SK-MEL-5 (cell line): ENCODE measurements at regions not wholly inside any gene's neighbourhood (a gene's known extent, or its start where the extent isn't known, plus 50 kb on each side); places are given as distances from the start of the nearest gene placed in this dataset.

ENCODE experiments used
- DNase-seq: peaks from one replicate; pipeline ENCODE4 v3.0.0-alpha.2; 2016; ENCODE audit warnings: low read depth, low spot score
- in situ Hi-C: cut with HindIII; loops from 2 replicates; pipeline ENCODE4 v1.10.0; 2016; ENCODE audit warnings: low sequenced_read_pairs, high pct_unique_total_duplicates, low pct_unique_long_range_greater_than_20kb

DNA sequence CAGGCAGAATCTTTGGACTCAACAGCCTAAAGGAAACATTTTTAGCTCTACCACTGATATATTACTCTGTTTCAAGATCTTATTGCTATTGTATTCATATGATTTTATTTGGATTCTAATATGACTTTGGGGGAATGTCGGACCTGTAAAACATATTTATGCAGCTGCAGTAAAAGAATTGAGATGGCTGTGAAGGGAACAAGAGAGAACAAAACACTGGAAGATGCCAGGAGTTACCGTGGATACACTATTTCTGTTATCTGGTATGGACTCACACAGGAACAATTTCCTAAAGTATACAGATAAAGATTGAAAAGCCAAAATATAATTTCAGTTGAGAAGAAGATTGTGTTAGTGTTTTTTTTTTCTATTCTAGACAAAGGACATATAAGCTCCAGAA, 113.0 kb upstream of the DCLK2 start:
- in situ Hi-C loops, result no loop called here
- no peak for DNase-seq

DNA sequence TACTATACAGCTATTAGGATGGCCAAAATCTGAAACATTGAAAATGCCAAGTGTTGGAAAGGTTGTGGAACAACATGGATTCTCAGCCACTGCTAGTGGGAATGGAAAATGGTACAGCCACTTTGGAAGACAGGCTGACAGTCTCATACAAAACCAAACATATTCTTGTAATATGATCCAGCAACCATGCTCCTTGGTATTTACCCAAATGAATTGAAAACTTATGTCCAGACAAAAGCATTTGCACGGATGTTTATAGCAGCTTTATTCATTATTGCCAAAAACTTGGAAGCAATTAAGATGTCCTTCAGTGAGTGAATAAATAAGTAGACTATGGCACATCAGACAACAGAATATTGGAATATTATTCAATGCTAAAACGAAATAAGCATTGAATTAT, 105.8 kb upstream of the DCLK2 start:
- no peak for DNase-seq
- in situ Hi-C loops, result no loop called here

DNA sequence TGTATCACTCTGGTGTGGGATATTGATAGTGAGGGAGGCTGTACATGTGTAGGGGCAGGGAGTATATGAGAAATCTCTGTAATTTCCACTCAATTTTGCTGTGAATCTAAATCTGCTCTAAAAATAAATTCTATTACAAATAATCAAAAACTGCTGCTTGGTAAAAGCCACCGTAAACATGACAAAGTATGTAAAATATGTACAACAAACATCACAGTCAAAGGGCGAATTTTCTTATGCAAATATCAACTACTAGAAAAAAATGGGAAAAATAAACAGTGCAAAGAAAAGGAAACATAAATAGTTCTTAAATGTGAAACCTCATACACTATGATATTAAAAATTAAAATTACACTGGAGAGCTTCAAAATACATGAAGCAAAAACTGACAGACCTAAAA, 105.1 kb upstream of the DCLK2 start:
- no peak for DNase-seq
- in situ Hi-C loops, result no loop called here

- in situ Hi-C loops, result no loop called here
- no peak for DNase-seq
Measured at GRCh38 chr4:149975172-149975571, 103.1 kb upstream of the DCLK2 start.

GRCh38 chr4:149980121-149980682, 98.0 kb upstream of the DCLK2 start:
- DNase-seq, result no peak
- in situ Hi-C loops, result no loop called here

GRCh38 chr4:149980941-149981340, 97.3 kb upstream of the DCLK2 start:
- in situ Hi-C loops, result no loop called here

DNA sequence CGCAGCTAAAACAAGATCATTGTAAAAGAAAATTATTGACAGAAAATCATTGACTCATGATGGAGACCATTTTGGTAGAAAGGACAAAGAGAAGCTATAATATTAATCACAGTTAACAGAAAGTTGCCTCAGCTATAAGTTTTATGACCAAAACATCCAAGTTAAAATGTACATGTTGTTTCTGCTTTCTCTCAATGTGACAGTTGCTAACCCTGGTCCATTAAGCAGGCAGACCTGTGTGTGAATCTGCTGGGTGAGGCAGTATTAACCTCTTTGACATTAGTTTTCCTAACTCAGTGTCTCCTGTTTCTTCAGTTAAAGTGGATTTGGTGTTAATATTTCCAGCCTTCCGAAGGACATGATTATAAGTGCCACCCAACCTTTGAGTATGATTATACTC, 94.8 kb upstream of the DCLK2 start:
- in situ Hi-C loops, result no loop called here
- no peak for DNase-seq

More at GRCh38 chr4:149980941-149981340, 97.3 kb upstream of the DCLK2 start:
- DNase-seq, result peak; percentile 64

DNA sequence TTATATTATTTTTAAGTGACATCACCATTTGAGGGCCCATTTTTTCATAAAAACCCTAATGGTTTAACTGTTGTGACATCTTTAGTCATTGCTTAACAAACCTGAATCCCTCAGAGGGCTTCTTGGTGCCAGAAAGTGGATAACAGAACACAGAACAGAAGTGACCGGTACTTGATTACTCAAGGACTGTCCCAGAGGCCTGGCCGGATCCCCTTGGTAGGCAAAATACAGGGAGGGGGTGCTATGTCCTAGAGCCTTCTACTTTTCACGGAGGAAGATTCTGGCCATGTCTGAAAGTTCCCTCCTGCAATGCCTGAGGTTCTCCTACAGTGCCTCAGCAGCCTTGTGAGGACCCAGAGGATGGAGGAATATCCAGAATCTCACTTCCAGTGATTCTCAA, 94.3 kb upstream of the DCLK2 start:
- DNase-seq, result no peak
- in situ Hi-C loops, result no loop called here

DNA sequence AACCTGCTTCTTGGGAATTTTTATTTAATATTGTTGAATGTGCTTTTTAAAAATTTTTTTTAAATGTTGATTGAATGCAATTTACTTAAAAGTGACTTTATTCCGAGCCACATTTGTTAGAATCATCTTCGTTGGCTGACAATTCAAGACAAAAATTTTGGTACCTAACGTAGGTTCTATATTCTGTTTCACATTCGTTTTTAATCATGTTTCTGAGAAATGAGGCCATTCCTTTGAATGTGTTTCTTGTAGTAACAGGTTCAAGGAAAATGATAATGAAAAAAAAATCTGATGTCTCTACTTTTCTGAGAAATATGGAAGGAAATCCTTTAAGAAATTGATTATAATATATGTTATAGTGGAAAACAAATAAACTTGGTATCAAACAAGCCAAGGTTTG, 92.3 kb upstream of the DCLK2 start:
- in situ Hi-C loops, result no loop called here
- no peak for DNase-seq

DNA sequence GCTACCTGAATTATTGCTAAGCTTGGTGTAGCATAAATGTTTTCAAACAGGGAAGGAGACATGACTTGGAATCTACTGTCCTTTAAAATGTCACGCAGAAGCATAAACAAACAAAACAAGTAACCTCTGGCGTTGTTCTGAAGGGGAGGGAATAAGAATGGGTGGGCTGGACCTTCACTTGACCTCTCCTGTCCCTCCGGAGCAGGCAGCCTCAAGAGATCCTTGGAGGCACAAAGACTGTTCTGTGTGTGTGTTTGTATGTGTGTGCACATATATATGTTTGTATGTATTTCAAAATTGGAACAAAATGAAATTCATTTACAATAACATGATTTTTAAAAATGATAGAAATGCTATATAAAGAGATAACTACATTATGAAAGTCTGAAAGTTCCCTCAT, 91.3 kb upstream of the DCLK2 start:
- in situ Hi-C loops, result no loop called here
- DNase-seq, result peak; percentile 54

DNA sequence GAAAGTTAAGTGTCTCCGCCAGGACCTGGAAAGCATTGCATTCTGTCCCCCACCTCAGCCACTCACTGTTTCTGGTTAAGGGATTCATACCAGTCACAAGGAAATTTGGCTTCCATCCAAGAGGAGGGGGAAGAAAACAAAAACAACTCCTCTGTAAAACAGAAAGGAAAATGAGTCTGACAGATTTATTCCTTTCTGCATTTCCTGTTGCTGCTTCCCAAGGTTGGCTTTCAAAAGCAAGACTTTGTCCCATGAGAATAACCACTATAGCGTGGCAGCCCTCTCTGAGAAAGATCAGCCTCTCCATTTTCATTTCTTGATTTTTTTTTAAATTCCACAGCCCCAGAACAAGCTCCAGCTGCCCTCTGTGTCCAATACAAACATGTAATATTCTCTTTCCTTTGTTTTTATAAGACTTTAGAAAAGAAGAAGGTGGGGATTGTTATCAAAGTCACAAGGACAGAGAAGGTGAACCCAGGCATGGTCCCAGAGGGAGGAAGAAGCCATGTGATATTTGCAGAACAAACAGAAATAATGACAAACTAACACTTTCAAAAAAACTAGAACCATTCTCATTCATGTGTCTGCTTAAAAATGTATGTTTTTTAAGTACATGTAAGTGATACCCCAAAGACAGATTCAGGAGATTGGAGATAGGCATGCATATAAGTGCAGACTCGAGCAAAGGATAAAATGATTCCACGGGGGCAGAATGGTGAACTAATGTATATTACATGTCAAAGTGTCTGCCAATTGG, 90.7 kb upstream of the DCLK2 start:
- peak; percentile 83 for DNase-seq
- in situ Hi-C loops, result no loop called here

DNA sequence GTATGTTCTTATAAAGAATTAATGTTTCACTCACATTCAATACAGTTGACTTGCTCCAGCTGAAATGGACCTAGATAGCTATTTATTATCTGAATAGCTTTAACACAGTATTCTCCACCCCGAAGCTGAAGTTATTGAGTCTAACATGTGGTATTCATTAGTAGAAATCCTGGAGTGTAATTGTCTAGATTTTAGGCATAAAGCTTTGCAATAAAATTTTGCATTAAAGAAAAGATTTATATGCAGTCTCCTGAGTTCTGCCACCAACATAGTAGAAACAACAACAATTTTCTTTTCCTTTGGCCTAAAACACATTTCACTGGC, 90.2 kb upstream of the DCLK2 start:
- DNase-seq, result no peak
- in situ Hi-C loops, result no loop called here

- in situ Hi-C loops, result no loop called here
- no peak for DNase-seq
Measured at GRCh38 chr4:149993030-149993429, 85.2 kb upstream of the DCLK2 start.

DNA sequence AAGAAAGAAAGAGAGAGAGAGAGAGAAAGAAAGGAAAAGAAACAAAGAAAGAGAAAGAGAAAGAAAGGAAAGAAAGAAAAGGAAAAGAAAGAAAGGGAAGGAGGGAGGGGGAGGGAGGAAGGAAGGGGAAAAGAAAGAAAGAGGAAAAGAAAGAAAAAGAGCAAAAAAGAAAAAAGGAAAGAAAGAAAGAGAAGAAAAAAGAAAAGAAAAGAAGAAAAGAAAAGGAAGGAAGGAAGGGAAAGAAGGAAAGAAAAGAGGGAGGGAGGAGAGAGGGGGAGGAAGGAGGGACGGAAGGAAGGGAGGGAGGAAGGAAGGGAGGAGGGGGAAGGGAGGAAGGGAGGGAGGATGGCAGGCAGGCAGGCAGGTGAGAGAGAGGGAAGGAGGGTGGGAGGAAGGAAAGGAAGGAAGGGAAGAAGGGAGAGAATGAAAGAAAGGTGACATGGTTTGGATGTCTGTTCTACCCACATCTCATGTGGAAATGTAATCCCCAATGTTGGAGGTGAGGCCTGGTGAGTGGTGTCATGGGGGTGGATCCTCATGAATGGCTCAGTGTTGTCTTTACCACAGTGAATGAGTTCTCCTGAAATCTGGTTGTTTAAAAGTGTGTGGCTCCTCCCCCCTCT, 83.0 kb upstream of the DCLK2 start:
- in situ Hi-C loops, result no loop called here
- DNase-seq, result peak; percentile 51

GRCh38 chr4:149997881-149998421, 80.3 kb upstream of the DCLK2 start:
- in situ Hi-C loops, result no loop called here
- peak; percentile 78 for DNase-seq

GRCh38 chr4:149999485-150000074, 78.7 kb upstream of the DCLK2 start:
- peak; percentile 64 for DNase-seq
- in situ Hi-C loops, result no loop called here

GRCh38 chr4:150001815-150002214, 76.4 kb upstream of the DCLK2 start:
- in situ Hi-C loops, result no loop called here
- DNase-seq, result no peak

DNA sequence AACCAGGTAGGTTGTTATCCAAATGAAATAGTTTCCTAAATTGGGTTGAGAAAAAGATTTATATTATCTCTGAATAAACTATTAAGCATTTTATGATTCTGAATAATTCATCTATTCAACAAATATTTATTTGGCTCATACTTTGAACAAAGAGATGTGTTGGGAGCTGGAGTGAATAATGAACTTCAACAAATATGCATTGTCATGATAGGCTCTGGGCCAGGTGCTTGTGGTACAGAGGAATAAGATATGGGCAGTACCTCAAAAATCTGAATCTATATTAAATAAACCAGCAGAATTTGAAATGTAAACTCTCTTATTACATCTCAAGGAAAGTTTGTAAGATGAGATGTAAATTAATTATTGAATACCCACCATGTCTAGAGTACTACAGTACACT, 75.7 kb upstream of the DCLK2 start:
- in situ Hi-C loops, result no loop called here
- no peak for DNase-seq

GRCh38 chr4:150004481-150004880, 73.8 kb upstream of the DCLK2 start:
- in situ Hi-C loops, result no loop called here
- DNase-seq, result no peak
